Neural cell (in vitro differentiated cells): ENCODE measurements at regions not wholly inside any gene's neighbourhood (a gene's known extent, or its start where the extent isn't known, plus 50 kb on each side); places are given as distances from the start of the nearest gene placed in this dataset.
"Not testable (repeated sequence)": the region's sequence is repeated elsewhere in the genome, so short reads cannot be mapped to it uniquely, and the experiment has no call there.

Experiments
- H2AFZ ChIP-seq: fragments of 200-600, 300-800 bp; sonication (generic), shearing (Covaris generic); 2 replicates; pipeline ENCODE4 v1.6.0; 2014; ENCODE audit warnings: low read depth, mild to moderate bottlenecking, antibody characterized with exemption, low read length, moderate library complexity
- H3F3A ChIP-seq: fragments of 200-600 bp; shearing (Covaris generic); 2 replicates; pipeline ENCODE4 v1.6.1; 2016; ENCODE audit warnings: mild to moderate bottlenecking, moderate library complexity, mixed read lengths, antibody characterized with exemption, low read length; ENCODE audit not compliant: insufficient read depth, poor library complexity, severe bottlenecking
- H3K27ac ChIP-seq: fragments of 200-600, 300-800 bp; sonication (generic), shearing (Covaris generic); 2 replicates; pipeline ENCODE4 v1.5.1; 2014; ENCODE audit warnings: mild to moderate bottlenecking, low read length, moderate library complexity
- H3K27me3 ChIP-seq: fragments of 300-800, 200-600 bp; sonication (generic), shearing (Covaris generic); 2 replicates; pipeline ENCODE4 v1.6.0; 2014; ENCODE audit warnings: mild to moderate bottlenecking, low read depth, low read length, moderate library complexity; ENCODE audit not compliant: insufficient read depth
- H3K36me3 ChIP-seq: fragments of 300-800, 200-600 bp; sonication (generic), shearing (Covaris generic); 2 replicates; pipeline ENCODE4 v1.5.1; 2014; ENCODE audit warnings: mild to moderate bottlenecking, antibody characterized with exemption, low read length, moderate library complexity; ENCODE audit not compliant: insufficient read depth
- H3K4me2 ChIP-seq: fragments of 300-800, 200-600 bp; sonication (generic), shearing (Covaris generic); 2 replicates; pipeline ENCODE4 v1.6.0; 2014; ENCODE audit warnings: mild to moderate bottlenecking, low read length
- H3K4me3 ChIP-seq: fragments of 300-800, 200-600 bp; sonication (generic), shearing (Covaris generic); 2 replicates; pipeline ENCODE4 v1.5.1; 2014; ENCODE audit warnings: mild to moderate bottlenecking, low read length, moderate library complexity
- H3K79me2 ChIP-seq: fragments of 200-600 bp; shearing (Covaris generic); replicated peaks from 2 replicates; pipeline ENCODE4 v1.6.0; 2014; ENCODE audit warnings: mild to moderate bottlenecking, low read length, moderate library complexity; ENCODE audit not compliant: insufficient read depth
- H3K9ac ChIP-seq: fragments of 300-800, 200-600 bp; sonication (generic), shearing (Covaris generic); 2 replicates; pipeline ENCODE4 v1.6.1; 2016; ENCODE audit warnings: mild to moderate bottlenecking, low read length, mixed read lengths
- H3K9me2 ChIP-seq: fragments of 200-600 bp; shearing (Covaris generic); 2 replicates; pipeline ENCODE4 v1.6.1; 2016; ENCODE audit warnings: mild to moderate bottlenecking, low read length, mixed read lengths; ENCODE audit not compliant: insufficient read depth
- H3K9me3 ChIP-seq: fragments of 200-600, 300-800 bp; sonication (generic), shearing (Covaris generic); 2 replicates; pipeline ENCODE4 v1.6.1; 2016; ENCODE audit warnings: mild to moderate bottlenecking, mixed run types, low read length, moderate library complexity, mixed read lengths
- H4K20me1 ChIP-seq: fragments of 200-600 bp; shearing (Covaris generic); 2 replicates; pipeline ENCODE4 v1.6.1; 2016; ENCODE audit warnings: mild to moderate bottlenecking, mixed run types; ENCODE audit not compliant: insufficient read depth
- EP300 ChIP-seq: fragments of 450-650 bp; conservative IDR thresholded peaks from 2 replicates; pipeline ENCODE4 v1.6.1; 2014; ENCODE audit warnings: antibody characterized with exemption, mild to moderate bottlenecking, moderate library complexity; ENCODE audit not compliant: poor library complexity, severe bottlenecking
- EZH2 ChIP-seq: fragments of 200-600, 300-800 bp; shearing (Covaris generic), sonication (generic); IDR thresholded peaks from 2 replicates; pipeline ENCODE4 v1.6.1; 2014; ENCODE audit warnings: antibody characterized with exemption, low read length, borderline replicate concordance, mild to moderate bottlenecking; ENCODE audit not compliant: insufficient read depth, poor library complexity, severe bottlenecking
- MXI1 ChIP-seq: fragments of 450-650 bp; conservative IDR thresholded peaks from 2 replicates; pipeline ENCODE4 v1.6.1; 2014; ENCODE audit warnings: antibody characterized with exemption, mild to moderate bottlenecking; ENCODE audit not compliant: poor library complexity, severe bottlenecking
- POLR2AphosphoS5 ChIP-seq: IDR thresholded peaks from 2 replicates; pipeline ENCODE4 v1.6.1; 2012
- RAD21 ChIP-seq: fragments of 450-650 bp; conservative IDR thresholded peaks from 2 replicates; pipeline ENCODE4 v1.6.1; 2014; ENCODE audit warnings: antibody characterized with exemption, mild to moderate bottlenecking, moderate library complexity
- SMC3 ChIP-seq: fragments of 450-650 bp; conservative IDR thresholded peaks from 2 replicates; pipeline ENCODE4 v1.6.1; 2014; ENCODE audit warnings: antibody characterized with exemption, mild to moderate bottlenecking, moderate library complexity; ENCODE audit not compliant: poor library complexity
- TAF1 ChIP-seq: IDR thresholded peaks from 2 replicates; pipeline ENCODE4 v1.6.1; 2012; ENCODE audit warnings: low read depth
- TF ChIP-seq, protein P1 (sequence below): fragments of 450-650 bp; IDR thresholded peaks from 2 replicates; pipeline ENCODE4 v1.5.1; 2014; ENCODE audit warnings: antibody characterized with exemption, mild to moderate bottlenecking, moderate library complexity; ENCODE audit not compliant: poor library complexity, severe bottlenecking
- TF ChIP-seq, protein P2 (sequence below): IDR thresholded peaks from 2 replicates; pipeline ENCODE4 v1.6.1; 2012; ENCODE audit warnings: borderline replicate concordance

DNA sequence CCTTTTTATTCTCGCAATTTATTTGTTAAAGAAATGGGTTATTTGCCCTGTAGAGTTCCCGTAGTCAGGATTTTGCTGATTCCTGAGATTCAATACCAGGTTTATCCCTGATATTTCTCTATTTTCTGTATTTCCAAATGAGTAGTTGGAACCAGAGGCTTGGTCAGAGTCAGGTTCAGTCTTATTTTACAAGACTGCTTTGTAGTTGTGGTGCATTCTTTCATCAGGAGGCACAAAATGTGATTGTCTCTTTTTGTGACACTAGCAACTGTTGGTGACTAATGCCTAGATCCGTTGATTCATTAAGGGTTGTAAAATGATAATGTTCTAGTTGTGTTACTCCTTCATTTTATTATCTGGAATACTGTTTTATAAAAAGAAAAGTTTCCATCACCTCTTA is 95.5 kb upstream of the TPTE start:
- no peak for TF ChIP-seq SMC3
- no peak for TF ChIP-seq EZH2
- no peak for TF ChIP-seq POLR2AphosphoS5
- no peak for TF ChIP-seq MXI1
- TF ChIP-seq RAD21, result no peak
- TF ChIP-seq, protein P1, sequence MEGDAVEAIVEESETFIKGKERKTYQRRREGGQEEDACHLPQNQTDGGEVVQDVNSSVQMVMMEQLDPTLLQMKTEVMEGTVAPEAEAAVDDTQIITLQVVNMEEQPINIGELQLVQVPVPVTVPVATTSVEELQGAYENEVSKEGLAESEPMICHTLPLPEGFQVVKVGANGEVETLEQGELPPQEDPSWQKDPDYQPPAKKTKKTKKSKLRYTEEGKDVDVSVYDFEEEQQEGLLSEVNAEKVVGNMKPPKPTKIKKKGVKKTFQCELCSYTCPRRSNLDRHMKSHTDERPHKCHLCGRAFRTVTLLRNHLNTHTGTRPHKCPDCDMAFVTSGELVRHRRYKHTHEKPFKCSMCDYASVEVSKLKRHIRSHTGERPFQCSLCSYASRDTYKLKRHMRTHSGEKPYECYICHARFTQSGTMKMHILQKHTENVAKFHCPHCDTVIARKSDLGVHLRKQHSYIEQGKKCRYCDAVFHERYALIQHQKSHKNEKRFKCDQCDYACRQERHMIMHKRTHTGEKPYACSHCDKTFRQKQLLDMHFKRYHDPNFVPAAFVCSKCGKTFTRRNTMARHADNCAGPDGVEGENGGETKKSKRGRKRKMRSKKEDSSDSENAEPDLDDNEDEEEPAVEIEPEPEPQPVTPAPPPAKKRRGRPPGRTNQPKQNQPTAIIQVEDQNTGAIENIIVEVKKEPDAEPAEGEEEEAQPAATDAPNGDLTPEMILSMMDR, result no peak
- TF ChIP-seq, protein P2, sequence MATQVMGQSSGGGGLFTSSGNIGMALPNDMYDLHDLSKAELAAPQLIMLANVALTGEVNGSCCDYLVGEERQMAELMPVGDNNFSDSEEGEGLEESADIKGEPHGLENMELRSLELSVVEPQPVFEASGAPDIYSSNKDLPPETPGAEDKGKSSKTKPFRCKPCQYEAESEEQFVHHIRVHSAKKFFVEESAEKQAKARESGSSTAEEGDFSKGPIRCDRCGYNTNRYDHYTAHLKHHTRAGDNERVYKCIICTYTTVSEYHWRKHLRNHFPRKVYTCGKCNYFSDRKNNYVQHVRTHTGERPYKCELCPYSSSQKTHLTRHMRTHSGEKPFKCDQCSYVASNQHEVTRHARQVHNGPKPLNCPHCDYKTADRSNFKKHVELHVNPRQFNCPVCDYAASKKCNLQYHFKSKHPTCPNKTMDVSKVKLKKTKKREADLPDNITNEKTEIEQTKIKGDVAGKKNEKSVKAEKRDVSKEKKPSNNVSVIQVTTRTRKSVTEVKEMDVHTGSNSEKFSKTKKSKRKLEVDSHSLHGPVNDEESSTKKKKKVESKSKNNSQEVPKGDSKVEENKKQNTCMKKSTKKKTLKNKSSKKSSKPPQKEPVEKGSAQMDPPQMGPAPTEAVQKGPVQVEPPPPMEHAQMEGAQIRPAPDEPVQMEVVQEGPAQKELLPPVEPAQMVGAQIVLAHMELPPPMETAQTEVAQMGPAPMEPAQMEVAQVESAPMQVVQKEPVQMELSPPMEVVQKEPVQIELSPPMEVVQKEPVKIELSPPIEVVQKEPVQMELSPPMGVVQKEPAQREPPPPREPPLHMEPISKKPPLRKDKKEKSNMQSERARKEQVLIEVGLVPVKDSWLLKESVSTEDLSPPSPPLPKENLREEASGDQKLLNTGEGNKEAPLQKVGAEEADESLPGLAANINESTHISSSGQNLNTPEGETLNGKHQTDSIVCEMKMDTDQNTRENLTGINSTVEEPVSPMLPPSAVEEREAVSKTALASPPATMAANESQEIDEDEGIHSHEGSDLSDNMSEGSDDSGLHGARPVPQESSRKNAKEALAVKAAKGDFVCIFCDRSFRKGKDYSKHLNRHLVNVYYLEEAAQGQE, result no peak
- TF ChIP-seq TAF1, result no peak
- no peak for TF ChIP-seq EP300
- Histone ChIP-seq H3K27me3 (no peaks in the 10 kb centered on the region), H3K9ac (no peak overlapping the region), H3K4me3 (no peak overlapping the region), H2AFZ (no peak overlapping the region), H3K27ac (no peak overlapping the region), H3K9me2 (no peaks in the 10 kb centered on the region), H3K9me3 (peaks cover 23% of the 10 kb centered on the region), H3K36me3 (no peaks in the 10 kb centered on the region), H3K79me2 (no peaks in the 10 kb centered on the region), H4K20me1 (no peaks in the 10 kb centered on the region), H3F3A (no peaks in the 10 kb centered on the region), H3K4me2 (no peak overlapping the region)

DNA sequence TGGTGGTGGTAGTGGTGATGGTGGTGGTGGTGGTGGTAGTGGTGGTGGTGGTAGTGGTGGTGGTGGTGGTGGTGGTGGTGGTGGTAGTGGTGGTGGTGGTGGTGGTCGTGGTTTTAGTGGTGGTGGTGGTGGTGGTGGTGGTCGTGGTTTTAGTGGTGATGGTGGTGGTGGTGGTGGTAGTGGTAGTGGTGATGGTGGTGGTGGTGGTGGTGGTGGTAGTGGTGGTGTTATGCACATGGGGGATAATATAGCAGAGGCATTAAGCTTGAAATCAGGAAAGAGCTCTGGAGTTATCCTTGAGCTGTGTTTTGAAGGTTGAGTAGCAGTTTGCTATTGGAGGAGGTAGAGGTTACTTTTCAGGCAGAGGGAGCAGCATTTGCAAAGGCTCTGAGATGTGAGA is 94.6 kb upstream of the TPTE start:
- not testable (repeated sequence) for H3K27ac ChIP-seq, H2AFZ ChIP-seq, H3K79me2 ChIP-seq, H3K9me2 ChIP-seq, H3K9ac ChIP-seq, H3K4me2 ChIP-seq, H3K4me3 ChIP-seq, H3K27me3 ChIP-seq, H3F3A ChIP-seq, H4K20me1 ChIP-seq, H3K36me3 ChIP-seq
- peaks cover 22% of the 10 kb centered on the region for H3K9me3 ChIP-seq

DNA sequence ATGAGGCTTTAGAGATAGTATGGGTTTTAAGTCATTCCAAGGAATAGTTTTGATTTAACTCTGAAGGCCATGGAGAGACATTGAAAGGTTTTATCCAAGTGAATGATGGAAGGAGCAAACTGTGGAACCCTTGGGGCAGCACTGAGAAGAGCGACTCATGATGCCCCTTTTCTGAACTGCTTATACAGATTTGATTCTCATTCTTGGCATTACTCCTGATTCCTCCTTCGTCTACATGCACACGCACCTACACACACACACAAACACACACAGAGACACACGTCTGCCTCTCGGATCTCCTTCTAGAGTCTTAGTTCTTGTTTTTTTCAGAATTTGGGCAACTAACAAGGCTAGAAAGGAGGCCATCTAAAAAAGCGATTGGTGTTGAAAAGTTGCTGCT is 94.1 kb upstream of the TPTE start:
- not testable (repeated sequence) for H3K36me3 ChIP-seq, H3K27ac ChIP-seq, H3K9me2 ChIP-seq, H4K20me1 ChIP-seq, H3K4me3 ChIP-seq, H3K9ac ChIP-seq, H3F3A ChIP-seq, H3K79me2 ChIP-seq, H2AFZ ChIP-seq, H3K4me2 ChIP-seq, H3K27me3 ChIP-seq
- peaks cover 27% of the 10 kb centered on the region for H3K9me3 ChIP-seq

DNA sequence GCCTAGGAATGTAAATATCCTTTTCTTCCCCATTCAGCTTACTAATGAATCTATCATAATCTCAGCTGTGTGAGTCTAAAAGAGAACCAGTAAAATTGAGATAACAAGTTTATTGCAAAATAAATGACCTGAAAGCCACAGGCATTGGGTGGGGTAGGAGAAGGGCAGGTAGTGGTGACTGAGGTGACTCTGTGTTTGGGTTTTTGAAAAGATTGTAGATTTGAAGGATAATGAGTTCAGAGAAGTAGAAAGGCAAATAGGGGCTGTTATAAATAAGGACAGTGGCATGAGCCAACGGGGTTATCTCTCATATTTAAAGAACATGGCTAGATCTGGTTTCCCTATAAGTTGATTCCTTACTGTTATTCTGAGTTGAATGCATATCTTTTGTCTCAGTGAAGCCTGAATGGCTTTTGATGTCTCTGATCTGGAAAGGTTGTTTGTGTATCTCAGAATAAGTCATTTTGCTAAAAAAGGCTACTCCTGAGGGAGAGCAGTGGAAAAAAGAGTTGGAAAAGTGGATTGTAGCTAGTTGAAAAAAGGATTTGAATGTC is 92.3 kb upstream of the TPTE start:
- not testable (repeated sequence) for H3F3A ChIP-seq, H3K9me2 ChIP-seq, H3K4me2 ChIP-seq, H3K27ac ChIP-seq, H3K36me3 ChIP-seq, H2AFZ ChIP-seq, H4K20me1 ChIP-seq, H3K27me3 ChIP-seq, H3K4me3 ChIP-seq, H3K9ac ChIP-seq, H3K79me2 ChIP-seq
- H3K9me3 ChIP-seq, result peaks cover 29% of the 10 kb centered on the region
